GM12801 (cell line): ENCODE measurements at regions not wholly inside any gene's neighbourhood (a gene's known extent, or its start where the extent isn't known, plus 50 kb on each side); places are given as distances from the start of the nearest gene placed in this dataset.

Experiments
- CTCF ChIP-seq: IDR thresholded peaks from one replicate; pipeline ENCODE4 v1.5.1; 2011; ENCODE audit warnings: control low read depth; ENCODE audit not compliant: insufficient read length; ENCODE audit errors: extremely low read depth

GRCh38 chr20:53752583-53752970 is 158.9 kb upstream of the ZNF217 start:
- TF ChIP-seq CTCF, result no peak

- no peak for TF ChIP-seq CTCF
These were observed 158.1 kb upstream of the ZNF217 start for GRCh38 chr20:53751620-53752318.

- no peak for TF ChIP-seq CTCF
These were observed 157.4 kb upstream of the ZNF217 start for GRCh38 chr20:53750827-53751619.

- TF ChIP-seq CTCF, result no peak
These were observed 155.9 kb upstream of the ZNF217 start for GRCh38 chr20:53749499-53749898.

- no peak for TF ChIP-seq CTCF
These were observed 155.3 kb upstream of the ZNF217 start for GRCh38 chr20:53748821-53749421.

GRCh38 chr20:53748176-53748575 is 154.5 kb upstream of the ZNF217 start:
- TF ChIP-seq CTCF, result no peak

GRCh38 chr20:53743607-53744260 is 150.1 kb upstream of the ZNF217 start:
- no peak for TF ChIP-seq CTCF
